ENCODE measurements at regions not wholly inside any gene's neighbourhood (a gene's known extent, or its start where the extent isn't known, plus 50 kb on each side); places are given as distances from the start of the nearest gene placed in this dataset.
A peak's percentile ranks its signal among the peaks of the same experiment; 100 is the strongest.

GRCh38 chr13:33624253-33624652, 193.7 kb upstream of the RFC3 start:
- intact Hi-C loops (cut with DNase I): no loop called here
- no peak for TF ChIP-seq CTCF (IDR thresholded peaks at IDR 0.05)

GRCh38 chr13:33624740-33625139, 193.2 kb upstream of the RFC3 start:
- Histone ChIP-seq H3K9me3 (no peaks in the 10 kb centered on the region), H3K36me3 (no peaks in the 10 kb centered on the region), H3K27me3 (no peaks in the 10 kb centered on the region), H3K4me1 (no peaks in the 10 kb centered on the region), H3K27ac (no peak overlapping the region), H3K4me3 (no peak overlapping the region)
- DNase-seq: no peak
- TF ChIP-seq CTCF (IDR thresholded peaks at IDR 0.05): no peak
- ATAC-seq: peak; percentile 29
- intact Hi-C loops (cut with DNase I): no loop called here

More at GRCh38 chr13:33624253-33624652, 193.7 kb upstream of the RFC3 start:
- DNase-seq (no peak), ATAC-seq (no peak)
- H3K36me3 ChIP-seq: no peaks in the 10 kb centered on the region
- H3K27me3 ChIP-seq: no peaks in the 10 kb centered on the region
- H3K9me3 ChIP-seq: no peaks in the 10 kb centered on the region
- H3K4me3 ChIP-seq: no peak overlapping the region
- no peak overlapping the region for H3K27ac ChIP-seq
- no peaks in the 10 kb centered on the region for H3K4me1 ChIP-seq

- intact Hi-C loops (cut with DNase I): no loop called here
- ATAC-seq (no peak), DNase-seq (no peak)
- H3K4me3 ChIP-seq: no peak overlapping the region
- TF ChIP-seq CTCF (IDR thresholded peaks at IDR 0.05): no peak
- H3K4me1 ChIP-seq: no peaks in the 10 kb centered on the region
- H3K27me3 ChIP-seq: no peaks in the 10 kb centered on the region
- H3K9me3 ChIP-seq: no peaks in the 10 kb centered on the region
- no peaks in the 10 kb centered on the region for H3K36me3 ChIP-seq
- H3K27ac ChIP-seq: no peak overlapping the region
These were observed 191.5 kb upstream of the RFC3 start for GRCh38 chr13:33626407-33626806.

- TF ChIP-seq CTCF (IDR thresholded peaks at IDR 0.05): no peak
- no peaks in the 10 kb centered on the region for H3K36me3 ChIP-seq
- intact Hi-C loops (cut with DNase I): no loop called here
- H3K9me3 ChIP-seq: no peaks in the 10 kb centered on the region
- H3K27me3 ChIP-seq: no peaks in the 10 kb centered on the region
- DNase-seq: no peak
- H3K27ac ChIP-seq: no peak overlapping the region
- no peaks in the 10 kb centered on the region for H3K4me1 ChIP-seq
- no peak overlapping the region for H3K4me3 ChIP-seq
- ATAC-seq: no peak
These were observed 189.3 kb upstream of the RFC3 start for GRCh38 chr13:33628662-33629061.

GRCh38 chr13:33629605-33630360, 188.2 kb upstream of the RFC3 start:
- no peak for DNase-seq
- no peak for ATAC-seq
- Histone ChIP-seq H3K27me3 (no peaks in the 10 kb centered on the region), H3K4me3 (no peak overlapping the region), H3K4me1 (no peaks in the 10 kb centered on the region), H3K36me3 (no peaks in the 10 kb centered on the region), H3K27ac (no peak overlapping the region), H3K9me3 (no peaks in the 10 kb centered on the region)
- intact Hi-C loops (cut with DNase I): no loop called here
- TF ChIP-seq CTCF (IDR thresholded peaks at IDR 0.05): no peak

Data from upper lobe of right lung (tissue), 1 donor.